Brain microvascular endothelial cell (primary cell): ENCODE measurements at regions not wholly inside any gene's neighbourhood (a gene's known extent, or its start where the extent isn't known, plus 50 kb on each side); places are given as distances from the start of the nearest gene placed in this dataset.

Experiments
- DNase-seq: peaks from one replicate; pipeline ENCODE4 v3.0.0-alpha.2; 2020
- H3K27ac ChIP-seq: fragments of 250-450 bp; sonication (Bioruptor Pico); 2 replicates; pipeline ENCODE4 v1.5.1; 2020; ENCODE audit warnings: mild to moderate bottlenecking, moderate library complexity
- H3K27me3 ChIP-seq: fragments of 250-450 bp; sonication (Bioruptor Pico); replicated peaks from 2 replicates; pipeline ENCODE4 v1.5.1; 2020; ENCODE audit warnings: mild to moderate bottlenecking
- H3K36me3 ChIP-seq: fragments of 250-450 bp; sonication (Bioruptor Pico); replicated peaks from 2 replicates; pipeline ENCODE4 v1.5.1; 2020; ENCODE audit warnings: mild to moderate bottlenecking
- H3K4me3 ChIP-seq: 2 replicates; pipeline ENCODE4 v1.5.1; 2011; ENCODE audit warnings: low read depth, mild to moderate bottlenecking, control low read depth, low read length, moderate library complexity
- CTCF ChIP-seq: IDR thresholded peaks from 2 replicates; pipeline ENCODE4 v1.5.1; 2011; ENCODE audit warnings: low read depth, mild to moderate bottlenecking, moderate library complexity, low read length, control low read depth, inconsistent platforms; ENCODE audit errors: missing control alignments
- in situ Hi-C: cut with HindIII; loops from 2 replicates; pipeline ENCODE4 v1.10.0; 2017; ENCODE audit warnings: low sequenced_read_pairs, low pct_ligation_motif_present

GRCh38 chr11:42544726-42545125 lies 767.1 kb upstream of the API5 start:
- no peak overlapping the region for H3K27ac ChIP-seq
- no peaks in the 10 kb centered on the region for H3K36me3 ChIP-seq
- H3K4me3 ChIP-seq, result no peak overlapping the region
- H3K27me3 ChIP-seq, result no peaks in the 10 kb centered on the region
- in situ Hi-C loops, result no loop called here
- TF ChIP-seq CTCF, result no peak
- no peak for DNase-seq

GRCh38 chr11:42545954-42546353 lies 765.8 kb upstream of the API5 start:
- Histone ChIP-seq H3K27ac (no peak overlapping the region), H3K27me3 (no peaks in the 10 kb centered on the region), H3K4me3 (no peak overlapping the region), H3K36me3 (no peaks in the 10 kb centered on the region)
- DNase-seq, result no peak
- in situ Hi-C loops, result no loop called here
- TF ChIP-seq CTCF, result no peak

GRCh38 chr11:42552786-42553185 lies 759.0 kb upstream of the API5 start:
- Histone ChIP-seq H3K27ac (no peak overlapping the region), H3K36me3 (no peaks in the 10 kb centered on the region), H3K27me3 (no peaks in the 10 kb centered on the region), H3K4me3 (no peak overlapping the region)
- DNase-seq, result no peak
- TF ChIP-seq CTCF, result no peak
- in situ Hi-C loops, result no loop called here

- Histone ChIP-seq H3K36me3 (no peaks in the 10 kb centered on the region), H3K27me3 (no peaks in the 10 kb centered on the region), H3K4me3 (no peak overlapping the region), H3K27ac (no peak overlapping the region)
- TF ChIP-seq CTCF, result no peak
- DNase-seq, result no peak
- in situ Hi-C loops, result no loop called here
Observed at GRCh38 chr11:42555190-42555589, 756.6 kb upstream of the API5 start.

- H3K4me3 ChIP-seq, result no peak overlapping the region
- H3K27me3 ChIP-seq, result no peaks in the 10 kb centered on the region
- H3K27ac ChIP-seq, result no peak overlapping the region
- DNase-seq, result no peak
- TF ChIP-seq CTCF, result no peak
- in situ Hi-C loops, result no loop called here
- H3K36me3 ChIP-seq, result no peaks in the 10 kb centered on the region
Observed at GRCh38 chr11:42571131-42571877, 740.5 kb upstream of the API5 start.
